SK-N-SH treated with all-trans-retinoic acid at 6 μM for 48 hours (cell line): ENCODE measurements at regions not wholly inside any gene's neighbourhood (a gene's known extent, or its start where the extent isn't known, plus 50 kb on each side); places are given as distances from the start of the nearest gene placed in this dataset.

Experiments used
- ATAC-seq: fragments of 200-7000 bp; cut with Tn5 transposase; 3 replicates; pipeline ENCODE4 v1.9.1; 2020; ENCODE audit warnings: mild to moderate bottlenecking, moderate library complexity
- ARNTL ChIP-seq: fragments of 450-650 bp; formaldehyde crosslinking; IDR thresholded peaks from 2 replicates; pipeline ENCODE4 v1.5.0; 2020; ENCODE audit warnings: low read depth, mild to moderate bottlenecking, moderate library complexity, borderline replicate concordance
- BACH2 ChIP-seq: fragments of 250-450 bp; sonication (Bioruptor Pico); IDR thresholded peaks from 2 replicates; pipeline ENCODE4 v1.9.0; 2021; ENCODE audit warnings: mild to moderate bottlenecking, borderline replicate concordance
- CREB5 ChIP-seq: fragments of 250-450 bp; sonication (Bioruptor Pico); IDR thresholded peaks from 2 replicates; pipeline ENCODE4 v1.5.1; 2020; ENCODE audit warnings: low read depth, mild to moderate bottlenecking, moderate library complexity
- CSDC2 ChIP-seq: fragments of 250-450 bp; sonication (Bioruptor Pico); IDR thresholded peaks from 2 replicates; pipeline ENCODE4 v1.5.0; 2020; ENCODE audit warnings: mild to moderate bottlenecking, moderate library complexity
- ESRRG ChIP-seq: fragments of 250-450 bp; sonication (Bioruptor Pico); IDR thresholded peaks from 2 replicates; pipeline ENCODE4 v1.6.1; 2021; ENCODE audit warnings: mild to moderate bottlenecking
- GLIS3 ChIP-seq: fragments of 250-450 bp; sonication (Bioruptor Pico); IDR thresholded peaks from 2 replicates; pipeline ENCODE4 v1.5.0; 2020; ENCODE audit warnings: mild to moderate bottlenecking, moderate library complexity
- ISL1 ChIP-seq: fragments of 250-450 bp; sonication (Bioruptor Pico); IDR thresholded peaks from 2 replicates; pipeline ENCODE4 v2.1.2; 2022; ENCODE audit warnings: mild to moderate bottlenecking, moderate library complexity
- OSR1 ChIP-seq: fragments of 250-450 bp; sonication (Bioruptor Pico); IDR thresholded peaks from 2 replicates; pipeline ENCODE4 v1.8.0; 2022; ENCODE audit warnings: moderate library complexity, mild to moderate bottlenecking, inconsistent platforms
- PPARA ChIP-seq: fragments of 250-450 bp; sonication (Bioruptor Pico); IDR thresholded peaks from 2 replicates; pipeline ENCODE4 v1.5.0; 2020; ENCODE audit warnings: mild to moderate bottlenecking, borderline replicate concordance
- RARB ChIP-seq: fragments of 250-450 bp; sonication (Bioruptor Pico); IDR thresholded peaks from 2 replicates; pipeline ENCODE4 v1.8.0; 2021; ENCODE audit warnings: mild to moderate bottlenecking, moderate library complexity
- SNAI2 ChIP-seq: fragments of 250-450 bp; sonication (Bioruptor Pico); IDR thresholded peaks from 2 replicates; pipeline ENCODE4 v1.5.0; 2020; ENCODE audit warnings: mild to moderate bottlenecking, moderate library complexity
- TCF4 ChIP-seq: fragments of 250-450 bp; sonication (Bioruptor Pico); IDR thresholded peaks from 2 replicates; pipeline ENCODE4 v1.8.0; 2021; ENCODE audit warnings: mild to moderate bottlenecking, moderate library complexity, borderline replicate concordance
- TOX ChIP-seq: fragments of 250-450 bp; sonication (Bioruptor Pico); IDR thresholded peaks from 2 replicates; pipeline ENCODE4 v1.8.0; 2021; ENCODE audit warnings: mild to moderate bottlenecking, moderate library complexity, borderline replicate concordance
- ZC3H10 ChIP-seq: fragments of 250-450 bp; sonication (Bioruptor Pico); IDR thresholded peaks from 2 replicates; pipeline ENCODE4 v1.5.1; 2021; ENCODE audit warnings: mild to moderate bottlenecking, moderate library complexity
- ZFP3 ChIP-seq: fragments of 250-450 bp; sonication (Bioruptor Pico); IDR thresholded peaks from 2 replicates; pipeline ENCODE4 v1.5.0; 2020; ENCODE audit warnings: mild to moderate bottlenecking, moderate library complexity
- ZFP30 ChIP-seq: fragments of 450-650 bp; formaldehyde crosslinking; IDR thresholded peaks from 2 replicates; pipeline ENCODE4 v1.5.0; 2022; ENCODE audit warnings: mild to moderate bottlenecking, moderate library complexity
- ZNF565 ChIP-seq: fragments of 450-650 bp; formaldehyde crosslinking; conservative IDR thresholded peaks from 2 replicates; pipeline ENCODE4 v1.5.0; 2020; ENCODE audit warnings: low read depth, mild to moderate bottlenecking, moderate library complexity
- ZNF70 ChIP-seq: fragments of 450-650 bp; formaldehyde crosslinking; IDR thresholded peaks from 2 replicates; pipeline ENCODE4 v1.5.0; 2020; ENCODE audit warnings: mild to moderate bottlenecking, moderate library complexity
- ZNF8 ChIP-seq: fragments of 450-650 bp; formaldehyde crosslinking; IDR thresholded peaks from 2 replicates; pipeline ENCODE4 v1.5.0; 2020; ENCODE audit warnings: mild to moderate bottlenecking, moderate library complexity
- TF ChIP-seq, protein P1 (sequence below): fragments of 250-450 bp; sonication (Bioruptor Pico); IDR thresholded peaks from 2 replicates; pipeline ENCODE4 v1.8.0; 2021; ENCODE audit warnings: low read depth, mild to moderate bottlenecking, moderate library complexity, borderline replicate concordance
- TF ChIP-seq, protein P2 (sequence below): fragments of 250-450 bp; sonication (Bioruptor Pico); IDR thresholded peaks from 2 replicates; pipeline ENCODE4 v1.5.1; 2021; ENCODE audit warnings: mild to moderate bottlenecking, moderate library complexity
- TF ChIP-seq, protein P3 (sequence below): fragments of 250-450 bp; sonication (Bioruptor Pico); IDR thresholded peaks from 2 replicates; pipeline ENCODE4 v1.8.0; 2020; ENCODE audit warnings: mild to moderate bottlenecking, moderate library complexity, borderline replicate concordance

DNA sequence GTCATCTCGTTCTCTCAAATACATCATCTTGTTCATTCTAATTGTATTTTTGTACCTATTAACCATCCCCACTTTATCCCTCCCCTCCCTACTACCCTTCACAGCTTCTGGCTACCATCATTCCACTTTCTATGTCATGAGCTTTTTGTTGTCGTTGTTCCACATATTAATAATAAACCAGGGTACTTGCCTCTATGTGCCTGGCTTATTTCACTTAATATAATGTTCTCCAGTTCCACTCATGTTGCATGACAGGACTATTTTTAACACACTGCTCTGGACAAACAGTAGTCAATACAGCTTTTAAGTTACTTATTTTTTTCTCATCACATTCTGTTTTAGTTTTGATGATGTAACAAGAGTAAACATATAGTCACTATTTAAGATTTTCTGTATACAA, 872.3 kb downstream of the SLITRK1 start:
- TF ChIP-seq TOX (CRISPR knock-in tag) (peak; percentile 53; the same call in 1 of the 2 replicates), ISL1 (CRISPR knock-in tag) (no peak)
- ATAC-seq = no peak; the same call in 2 of the 3 replicates

GRCh38 chr13:83008212-83008929, 873.9 kb downstream of the SLITRK1 start:
- no peak for TF ChIP-seq ZNF8 (CRISPR knock-in tag)
- no peak for TF ChIP-seq CSDC2 (CRISPR knock-in tag)
- no peak for TF ChIP-seq ZFP30 (CRISPR knock-in tag)
- peak; percentile 7; the same call in 1 of the 2 replicates for TF ChIP-seq TOX (CRISPR knock-in tag)

DNA sequence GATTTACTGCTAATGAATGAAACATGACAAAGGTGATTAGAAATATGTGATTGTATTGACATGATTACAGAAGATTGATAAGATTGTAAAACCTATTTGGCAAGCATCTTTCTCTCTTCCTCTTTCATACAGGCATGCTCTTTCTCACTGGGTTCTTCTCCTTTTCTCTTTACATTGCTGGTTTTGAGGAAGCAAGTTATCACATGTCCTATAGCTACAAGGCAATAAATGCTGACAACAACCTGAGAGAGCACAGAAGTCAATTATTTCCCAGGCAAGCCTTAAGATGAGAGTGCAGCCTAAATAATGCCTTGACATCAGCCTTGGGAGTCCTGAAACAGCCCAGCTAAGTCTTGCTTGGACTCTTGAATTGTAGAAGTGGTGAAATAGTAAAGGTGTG, 875.0 kb downstream of the SLITRK1 start:
- no peak for ATAC-seq
- TF ChIP-seq, protein P1, sequence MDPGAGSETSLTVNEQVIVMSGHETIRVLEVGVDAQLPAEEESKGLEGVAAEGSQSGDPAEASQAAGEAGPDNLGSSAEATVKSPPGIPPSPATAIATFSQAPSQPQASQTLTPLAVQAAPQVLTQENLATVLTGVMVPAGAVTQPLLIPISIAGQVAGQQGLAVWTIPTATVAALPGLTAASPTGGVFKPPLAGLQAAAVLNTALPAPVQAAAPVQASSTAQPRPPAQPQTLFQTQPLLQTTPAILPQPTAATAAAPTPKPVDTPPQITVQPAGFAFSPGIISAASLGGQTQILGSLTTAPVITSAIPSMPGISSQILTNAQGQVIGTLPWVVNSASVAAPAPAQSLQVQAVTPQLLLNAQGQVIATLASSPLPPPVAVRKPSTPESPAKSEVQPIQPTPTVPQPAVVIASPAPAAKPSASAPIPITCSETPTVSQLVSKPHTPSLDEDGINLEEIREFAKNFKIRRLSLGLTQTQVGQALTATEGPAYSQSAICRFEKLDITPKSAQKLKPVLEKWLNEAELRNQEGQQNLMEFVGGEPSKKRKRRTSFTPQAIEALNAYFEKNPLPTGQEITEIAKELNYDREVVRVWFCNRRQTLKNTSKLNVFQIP (CRISPR knock-in tag) = no peak
- no peak for TF ChIP-seq ESRRG (CRISPR knock-in tag)
- no peak for TF ChIP-seq SNAI2

More at GRCh38 chr13:83008212-83008929, 873.9 kb downstream of the SLITRK1 start:
- ATAC-seq = no peak

GRCh38 chr13:83003185-83003584, 879.1 kb downstream of the SLITRK1 start:
- TF ChIP-seq ZNF8 (CRISPR knock-in tag) (no peak), ZC3H10 (CRISPR knock-in tag) (no peak), ZFP30 (CRISPR knock-in tag) (no peak), ARNTL (CRISPR knock-in tag) (no peak), GLIS3 (CRISPR knock-in tag) (no peak), ZNF565 (CRISPR knock-in tag) (no peak), TCF4 (no peak), ISL1 (CRISPR knock-in tag) (no peak), ZFP3 (CRISPR knock-in tag) (no peak), OSR1 (no peak), RARB (CRISPR knock-in tag) (no peak), BACH2 (CRISPR knock-in tag) (no peak), CSDC2 (CRISPR knock-in tag) (no peak), ZNF70 (no peak), PPARA (CRISPR knock-in tag) (no peak)
- TF ChIP-seq, protein P2, sequence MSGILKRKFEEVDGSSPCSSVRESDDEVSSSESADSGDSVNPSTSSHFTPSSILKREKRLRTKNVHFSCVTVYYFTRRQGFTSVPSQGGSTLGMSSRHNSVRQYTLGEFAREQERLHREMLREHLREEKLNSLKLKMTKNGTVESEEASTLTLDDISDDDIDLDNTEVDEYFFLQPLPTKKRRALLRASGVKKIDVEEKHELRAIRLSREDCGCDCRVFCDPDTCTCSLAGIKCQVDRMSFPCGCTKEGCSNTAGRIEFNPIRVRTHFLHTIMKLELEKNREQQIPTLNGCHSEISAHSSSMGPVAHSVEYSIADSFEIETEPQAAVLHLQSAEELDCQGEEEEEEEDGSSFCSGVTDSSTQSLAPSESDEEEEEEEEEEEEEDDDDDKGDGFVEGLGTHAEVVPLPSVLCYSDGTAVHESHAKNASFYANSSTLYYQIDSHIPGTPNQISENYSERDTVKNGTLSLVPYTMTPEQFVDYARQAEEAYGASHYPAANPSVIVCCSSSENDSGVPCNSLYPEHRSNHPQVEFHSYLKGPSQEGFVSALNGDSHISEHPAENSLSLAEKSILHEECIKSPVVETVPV (CRISPR knock-in tag) = no peak
- TF ChIP-seq, protein P3, sequence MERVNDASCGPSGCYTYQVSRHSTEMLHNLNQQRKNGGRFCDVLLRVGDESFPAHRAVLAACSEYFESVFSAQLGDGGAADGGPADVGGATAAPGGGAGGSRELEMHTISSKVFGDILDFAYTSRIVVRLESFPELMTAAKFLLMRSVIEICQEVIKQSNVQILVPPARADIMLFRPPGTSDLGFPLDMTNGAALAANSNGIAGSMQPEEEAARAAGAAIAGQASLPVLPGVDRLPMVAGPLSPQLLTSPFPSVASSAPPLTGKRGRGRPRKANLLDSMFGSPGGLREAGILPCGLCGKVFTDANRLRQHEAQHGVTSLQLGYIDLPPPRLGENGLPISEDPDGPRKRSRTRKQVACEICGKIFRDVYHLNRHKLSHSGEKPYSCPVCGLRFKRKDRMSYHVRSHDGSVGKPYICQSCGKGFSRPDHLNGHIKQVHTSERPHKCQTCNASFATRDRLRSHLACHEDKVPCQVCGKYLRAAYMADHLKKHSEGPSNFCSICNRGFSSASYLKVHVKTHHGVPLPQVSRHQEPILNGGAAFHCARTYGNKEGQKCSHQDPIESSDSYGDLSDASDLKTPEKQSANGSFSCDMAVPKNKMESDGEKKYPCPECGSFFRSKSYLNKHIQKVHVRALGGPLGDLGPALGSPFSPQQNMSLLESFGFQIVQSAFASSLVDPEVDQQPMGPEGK (CRISPR knock-in tag) = no peak
- TF ChIP-seq, all 23 proteins: peak for 0
- ATAC-seq = no peak

DNA sequence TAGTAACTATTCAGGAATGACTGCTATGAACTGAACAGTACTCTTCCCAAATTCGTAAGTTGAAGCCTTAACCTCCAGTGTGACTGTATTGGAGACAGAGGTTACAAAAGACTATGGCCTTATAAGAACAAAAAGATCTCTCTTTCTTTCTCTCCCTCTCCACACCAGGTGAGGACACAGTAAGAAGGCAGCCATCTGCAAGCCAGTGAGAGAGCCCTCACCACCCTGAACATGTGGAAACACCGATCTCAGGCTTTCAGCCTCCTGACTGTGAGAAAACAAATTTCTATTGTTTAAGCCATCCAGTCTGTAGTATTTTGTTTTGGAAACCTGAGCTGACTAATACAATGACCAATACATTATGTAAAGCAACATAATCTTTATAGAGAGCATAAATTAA, 888.9 kb downstream of the SLITRK1 start:
- ATAC-seq = no peak
- TF ChIP-seq ZNF8 (CRISPR knock-in tag) = no peak
- TF ChIP-seq TCF4 = no peak
- no peak for TF ChIP-seq CREB5 (CRISPR knock-in tag)
- TF ChIP-seq GLIS3 (CRISPR knock-in tag) = no peak
- TF ChIP-seq ZNF565 (CRISPR knock-in tag) = no peak
- TF ChIP-seq BACH2 (CRISPR knock-in tag) = no peak
- TF ChIP-seq RARB (CRISPR knock-in tag) = no peak
- no peak for TF ChIP-seq ZFP3 (CRISPR knock-in tag)
- no peak for TF ChIP-seq OSR1
- TF ChIP-seq, protein P1 (CRISPR knock-in tag) = no peak
- TF ChIP-seq, protein P2 (CRISPR knock-in tag) = no peak
- no peak for TF ChIP-seq ZFP30 (CRISPR knock-in tag)
- no peak for TF ChIP-seq ZNF70
